G401 (cell line): ENCODE measurements at regions not wholly inside any gene's neighbourhood (a gene's known extent, or its start where the extent isn't known, plus 50 kb on each side); places are given as distances from the start of the nearest gene placed in this dataset.
A peak's percentile ranks its signal among the peaks of the same experiment; 100 is the strongest.

ENCODE experiments used
- DNase-seq: peaks from one replicate; pipeline ENCODE4 v3.0.0-alpha.2; 2015; ENCODE audit warnings: low spot score
- in situ Hi-C: cut with HindIII; loops from 2 replicates; pipeline ENCODE4 v1.10.0; 2016; ENCODE audit warnings: low sequenced_read_pairs, mixed read lengths

DNA sequence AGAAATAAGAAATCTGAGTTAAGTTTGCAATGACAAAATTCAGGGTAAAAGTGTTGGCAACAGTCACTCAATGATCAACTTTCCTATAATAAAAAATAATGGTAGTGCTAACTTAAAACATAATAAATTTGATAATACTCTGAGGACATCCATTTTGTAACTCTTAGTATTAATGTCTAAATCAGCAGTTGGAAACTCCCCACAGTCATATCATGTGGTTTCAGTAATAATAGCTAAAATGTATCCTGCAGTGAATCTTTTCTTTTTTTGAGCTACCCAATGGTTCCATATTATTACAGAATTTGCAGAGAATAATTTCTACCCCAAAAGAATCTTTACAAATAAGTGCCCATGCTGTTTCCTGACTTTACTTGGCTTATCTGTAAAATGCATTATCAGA is 286.7 kb downstream of the PTPRC start:
- in situ Hi-C loops: no loop called here
- DNase-seq: no peak

DNA sequence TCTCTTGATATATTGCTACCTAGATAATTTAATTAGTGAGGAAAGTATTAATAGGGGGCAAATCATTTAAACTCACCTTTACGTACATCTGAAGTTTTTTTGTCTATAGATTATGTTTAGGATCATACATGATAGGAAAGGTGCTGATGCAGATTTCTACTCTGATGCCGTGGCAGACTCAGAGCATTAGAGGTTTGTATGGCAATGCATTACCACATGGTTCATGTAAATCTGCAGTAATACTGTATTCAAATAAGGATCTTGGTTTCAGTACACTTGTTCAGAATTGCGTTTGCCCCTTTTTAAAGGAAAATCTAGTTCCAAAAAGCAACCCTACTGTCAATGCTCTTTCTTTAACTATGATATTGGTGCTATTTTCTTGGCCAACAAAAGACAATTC is 288.3 kb downstream of the PTPRC start:
- DNase-seq: no peak
- in situ Hi-C loops: no loop called here

- in situ Hi-C loops: no loop called here
- no peak for DNase-seq
Observed at GRCh38 chr1:198929111-198929604, 290.3 kb downstream of the PTPRC start.

- DNase-seq: peak; percentile 74
- in situ Hi-C loops: no loop called here
Observed at GRCh38 chr1:198929961-198930599, 291.2 kb downstream of the PTPRC start.

- in situ Hi-C loops: no loop called here
- DNase-seq: peak; percentile 61
Observed at GRCh38 chr1:198932351-198932991, 293.6 kb downstream of the PTPRC start.

GRCh38 chr1:198933515-198934222 is 294.8 kb downstream of the PTPRC start:
- in situ Hi-C loops: no loop called here
- DNase-seq: peak; percentile 59

DNA sequence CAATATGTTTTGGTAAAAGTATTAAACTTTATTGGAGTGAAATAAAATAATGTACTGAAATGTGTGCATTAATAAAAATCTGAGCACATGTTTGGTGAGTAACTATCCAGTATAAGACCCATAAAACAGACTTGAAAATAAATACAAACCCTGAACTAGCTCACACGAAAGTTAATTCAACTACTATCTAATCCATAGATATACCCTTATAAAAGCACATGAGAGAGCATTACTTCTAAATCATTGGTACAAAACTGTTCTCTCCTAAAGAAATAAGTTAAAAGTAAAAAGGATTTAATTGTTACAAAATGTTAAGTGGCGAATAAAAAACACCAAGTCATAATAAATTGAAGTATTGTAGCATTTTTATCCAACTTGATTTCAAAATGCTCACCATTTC is 295.6 kb downstream of the PTPRC start:
- no peak for DNase-seq
- in situ Hi-C loops: no loop called here

DNA sequence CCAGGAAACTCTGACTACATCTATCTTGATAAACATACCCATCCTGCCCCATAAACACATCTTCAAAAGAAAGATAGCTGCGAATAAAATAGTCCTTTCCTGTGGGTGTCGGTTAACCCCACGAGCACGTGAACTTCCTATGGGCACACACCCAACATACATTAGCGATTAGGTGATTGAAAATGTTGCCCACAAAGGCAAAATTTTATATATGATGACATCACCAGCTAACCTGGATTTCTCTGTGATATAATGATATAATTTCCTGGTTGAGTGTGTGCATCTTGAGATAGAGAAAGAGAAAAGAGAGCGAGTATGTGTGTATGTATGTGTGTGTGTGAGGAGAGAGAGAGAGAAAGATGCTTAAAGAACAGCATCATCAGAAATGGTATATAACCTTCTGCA is 296.1 kb downstream of the PTPRC start:
- in situ Hi-C loops: no loop called here
- DNase-seq: peak; percentile 60

DNA sequence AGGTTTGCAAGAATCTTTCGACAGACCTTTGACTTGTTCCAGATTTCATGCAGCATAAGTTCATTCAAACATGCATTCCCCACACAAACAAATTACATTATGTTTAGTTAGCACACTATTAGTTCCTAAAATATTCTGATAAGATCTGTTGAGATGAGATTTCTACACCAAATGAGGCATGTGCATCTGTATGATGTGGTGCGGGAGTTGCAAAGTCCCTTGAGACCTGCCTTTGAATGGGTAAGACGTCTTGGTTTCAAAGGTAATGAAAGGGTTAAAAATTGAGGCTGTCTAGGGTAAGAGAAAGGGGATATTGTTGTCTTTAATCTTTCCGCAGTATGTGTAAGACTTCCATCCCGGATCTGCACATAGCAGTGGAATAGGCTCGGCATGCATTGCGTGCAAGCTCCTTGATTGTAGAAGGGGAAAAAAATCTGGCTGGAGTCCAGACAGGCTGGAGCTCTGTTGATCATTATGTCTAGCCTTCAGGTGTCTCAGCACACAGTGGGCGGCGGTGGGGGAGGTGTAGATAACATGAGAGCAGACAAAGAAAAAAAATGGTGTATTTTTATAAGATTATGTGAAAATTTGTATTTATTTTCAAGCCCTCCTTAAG is 296.6 kb downstream of the PTPRC start:
- in situ Hi-C loops: no loop called here
- DNase-seq: peak; percentile 97

- in situ Hi-C loops: no loop called here
- DNase-seq: peak; percentile 65
Observed at GRCh38 chr1:198936371-198937083, 297.7 kb downstream of the PTPRC start.

- DNase-seq: peak; percentile 96
- in situ Hi-C loops: no loop called here
Observed at GRCh38 chr1:198937231-198938031, 298.6 kb downstream of the PTPRC start.

- no peak for DNase-seq
- in situ Hi-C loops: no loop called here
Observed at GRCh38 chr1:198939286-198939685, 300.4 kb downstream of the PTPRC start.

GRCh38 chr1:198939956-198940355 is 301.1 kb downstream of the PTPRC start:
- DNase-seq: no peak
- in situ Hi-C loops: no loop called here

DNA sequence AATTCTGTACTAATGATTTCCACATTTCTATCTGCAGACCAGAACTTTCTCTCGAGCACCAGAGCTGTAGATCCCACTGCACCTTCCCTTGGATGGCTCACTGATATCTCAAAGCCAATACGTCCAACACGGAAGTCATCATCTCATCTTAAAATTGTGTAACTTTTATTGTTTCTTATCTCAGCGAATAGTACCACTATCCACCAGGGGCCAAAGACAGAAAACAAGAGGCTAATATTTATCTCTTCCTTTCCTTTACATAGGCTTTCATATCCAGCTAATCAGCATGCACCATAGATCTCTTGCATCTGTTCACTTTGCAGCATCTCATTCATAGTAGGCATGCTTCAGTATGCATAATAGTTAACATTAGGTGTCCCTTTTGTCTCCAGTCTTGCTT is 303.6 kb downstream of the PTPRC start:
- DNase-seq: no peak
- in situ Hi-C loops: no loop called here

DNA sequence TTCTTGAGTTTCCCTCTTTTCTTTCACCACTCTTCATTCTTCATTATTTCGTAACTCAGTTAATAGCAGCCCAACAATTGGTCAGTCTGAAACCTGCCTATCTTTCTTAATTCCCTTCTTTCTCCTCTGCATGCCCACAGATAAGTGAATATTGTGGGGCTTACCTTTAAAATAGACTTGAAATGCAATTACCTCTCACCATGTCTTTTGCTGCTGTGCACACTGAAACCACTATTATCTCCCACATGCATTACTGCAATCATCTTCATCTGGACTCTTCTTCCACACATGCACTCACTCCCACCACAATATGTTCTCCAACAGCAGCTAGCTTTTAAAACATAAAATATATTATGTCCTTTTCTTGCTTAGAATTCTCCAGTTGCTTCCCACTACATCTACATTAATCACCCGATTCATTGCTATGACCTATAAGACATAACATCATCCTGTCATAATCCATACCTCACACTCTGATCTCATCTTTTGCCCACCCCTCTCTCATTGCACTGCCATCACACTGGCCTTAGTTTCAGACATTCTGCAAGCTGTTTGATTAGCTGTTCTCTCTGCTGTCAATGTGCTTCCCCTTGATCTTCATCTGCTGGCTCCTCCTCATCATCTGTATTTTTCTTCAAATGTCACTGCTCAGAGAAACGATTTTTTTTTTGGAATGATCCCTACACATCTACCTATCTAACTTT is 304.8 kb downstream of the PTPRC start:
- in situ Hi-C loops: no loop called here
- no peak for DNase-seq

DNA sequence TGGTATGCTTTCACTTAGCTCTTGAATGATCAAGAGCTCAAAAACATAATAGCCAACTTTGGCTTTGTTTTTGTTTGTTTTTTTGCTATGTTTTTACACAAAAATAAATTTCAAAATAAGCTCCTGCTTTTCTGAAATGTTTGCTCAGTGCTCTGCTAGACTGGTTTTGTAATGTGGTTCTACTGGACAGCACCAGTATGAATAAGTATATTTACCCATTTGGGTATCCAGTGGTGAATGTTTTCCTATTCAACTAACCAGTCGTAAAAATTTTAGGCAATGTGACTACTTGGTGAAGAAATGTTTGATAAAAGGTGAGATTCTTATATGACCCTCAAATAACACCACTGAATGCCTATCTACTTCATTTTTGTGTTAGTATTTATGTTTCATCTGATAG is 308.6 kb downstream of the PTPRC start:
- in situ Hi-C loops: no loop called here
- no peak for DNase-seq

GRCh38 chr1:198948895-198949659 is 310.2 kb downstream of the PTPRC start:
- no peak for DNase-seq
- in situ Hi-C loops: no loop called here
